Keratinocyte (primary cell): ENCODE measurements at regions not wholly inside any gene's neighbourhood (a gene's known extent, or its start where the extent isn't known, plus 50 kb on each side); places are given as distances from the start of the nearest gene placed in this dataset.

Experiments used
- DNase-seq: peaks from one replicate; pipeline ENCODE4 v3.0.0-alpha.2; 2011; ENCODE audit warnings: low read depth, missing footprints, low spot score
- FAIRE-seq: peaks from 2 replicates; lab custom pipeline; 2011; peaks lifted over from hg19 to GRCh38; lab: Jason Lieb, UNC
- H2AFZ ChIP-seq: 2 replicates; pipeline ENCODE4 v1.6.0; 2012; ENCODE audit warnings: low read length, control low read depth, inconsistent platforms; ENCODE audit not compliant: control insufficient read depth
- H3K27ac ChIP-seq: 2 replicates; pipeline ENCODE4 v1.5.1; 2011; ENCODE audit warnings: low read length; ENCODE audit not compliant: control insufficient read depth, insufficient read depth
- H3K27me3 ChIP-seq: 3 replicates; pipeline ENCODE4 v1.6.0; 2011; ENCODE audit warnings: low read length; ENCODE audit not compliant: control insufficient read depth, insufficient read depth; ENCODE audit errors: extremely low read depth
- H3K36me3 ChIP-seq, 2 experiments: 2 replicates in 1 of 2; 3 replicates in 1 of 2; pipeline ENCODE4 v1.5.1; 2011; ENCODE audit warnings: low read length in 2 of 2, mild to moderate bottlenecking in 1 of 2; ENCODE audit not compliant: control insufficient read depth in 2 of 2, insufficient read depth in 2 of 2; ENCODE audit errors: extremely low read depth in 1 of 2
- H3K4me1 ChIP-seq: 3 replicates; pipeline ENCODE4 v1.5.1; 2011; ENCODE audit warnings: low read length; ENCODE audit not compliant: control insufficient read depth, insufficient read depth; ENCODE audit errors: extremely low read depth
- H3K4me2 ChIP-seq: 3 replicates; pipeline ENCODE4 v1.6.0; 2011; ENCODE audit warnings: low read depth, low read length; ENCODE audit not compliant: control insufficient read depth, insufficient read depth; ENCODE audit errors: extremely low read depth
- H3K4me3 ChIP-seq, 3 experiments: fragments of 200-600 bp in 1 of 3; sonication (generic) in 1 of 3; 2 replicates in 2 of 3; 3 replicates in 1 of 3; pipeline ENCODE4 v1.5.1; 2011 to 2016; ENCODE audit warnings: low read length in 3 of 3, mild to moderate bottlenecking in 3 of 3, control low read depth in 2 of 3, inconsistent platforms in 1 of 3, low read depth in 1 of 3, mixed read lengths in 1 of 3, mixed run types in 1 of 3, moderate library complexity in 1 of 3; ENCODE audit not compliant: control insufficient read depth in 2 of 3, insufficient read depth in 2 of 3; ENCODE audit errors: extremely low read depth in 1 of 3
- H3K79me2 ChIP-seq: 2 replicates; pipeline ENCODE4 v1.6.0; 2012; ENCODE audit warnings: low read length; ENCODE audit not compliant: control insufficient read depth, insufficient read depth
- H3K9ac ChIP-seq: 3 replicates; pipeline ENCODE4 v1.6.0; 2011; ENCODE audit warnings: low read length; ENCODE audit not compliant: control insufficient read depth, insufficient read depth; ENCODE audit errors: extremely low read depth
- H3K9me1 ChIP-seq: 3 replicates; pipeline ENCODE4 v1.6.0; 2011; ENCODE audit warnings: low read length; ENCODE audit not compliant: control insufficient read depth, insufficient read depth; ENCODE audit errors: extremely low read depth
- H3K9me3 ChIP-seq: 2 replicates; pipeline ENCODE4 v1.5.1; 2012; ENCODE audit warnings: low read depth, low read length; ENCODE audit not compliant: control insufficient read depth
- H4K20me1 ChIP-seq: 3 replicates; pipeline ENCODE4 v1.6.0; 2011; ENCODE audit warnings: low read length; ENCODE audit not compliant: control insufficient read depth, insufficient read depth; ENCODE audit errors: extremely low read depth
- CTCF ChIP-seq, 3 experiments: IDR thresholded peaks in 1 of 3; conservative IDR thresholded peaks in 1 of 3; optimal IDR thresholded peaks in 1 of 3; 2 replicates in 2 of 3; 3 replicates in 1 of 3; pipeline versions ENCODE3 to v1.5.1; 2011; ENCODE audit warnings: low read length in 3 of 3, mild to moderate bottlenecking in 3 of 3, moderate library complexity in 2 of 3, control low read depth in 1 of 3, inconsistent platforms in 1 of 3; ENCODE audit not compliant: insufficient read depth in 2 of 3; ENCODE audit errors: extremely low read depth in 1 of 3
- EZH2 ChIP-seq: IDR thresholded peaks from one replicate; pipeline ENCODE4 v1.6.1; 2012; ENCODE audit warnings: inconsistent platforms, mild to moderate bottlenecking, low read length, moderate library complexity
- dilution Hi-C: fragments of 300-500 bp; cut with MboI; formaldehyde crosslinking; loops from one replicate; pipeline ENCODE4 v1.7.0; 2020; ENCODE audit warnings: low sequenced_read_pairs; ENCODE audit not compliant: extremely low pct_ligation_motif_present

GRCh38 chr4:104989371-104989770, 157.3 kb upstream of the TET2 start:
- Histone ChIP-seq H3K27me3 (no peaks in the 10 kb centered on the region), H3K9me3 (no peaks in the 10 kb centered on the region), H3K9ac (no peak overlapping the region), H3K79me2 (no peaks in the 10 kb centered on the region), H3K36me3 (no peaks in the 10 kb centered on the region), H3K27ac (no peak overlapping the region), H4K20me1 (no peaks in the 10 kb centered on the region), H3K4me3 (no peak overlapping the region), H3K4me2 (no peak overlapping the region), H3K9me1 (no peaks in the 10 kb centered on the region), H2AFZ (no peak overlapping the region), H3K4me1 (no peaks in the 10 kb centered on the region)
- no peak for TF ChIP-seq EZH2
- no peak for TF ChIP-seq CTCF (optimal IDR thresholded peaks at IDR 0.05 in 1 of 3, IDR thresholded peaks at IDR 0.05 in 1 of 3, conservative IDR thresholded peaks at IDR 0.05 in 1 of 3; ENCODE audit: extremely low read depth in 1 of 3, insufficient read depth in 2 of 3, low read length in 3 of 3)
- dilution Hi-C loops = no loop called here
- DNase-seq (no peak), FAIRE-seq (no peak)

- TF ChIP-seq EZH2 (no peak), CTCF (optimal IDR thresholded peaks at IDR 0.05 in 1 of 3, IDR thresholded peaks at IDR 0.05 in 1 of 3, conservative IDR thresholded peaks at IDR 0.05 in 1 of 3; ENCODE audit: extremely low read depth in 1 of 3, insufficient read depth in 2 of 3, low read length in 3 of 3) (no peak)
- FAIRE-seq (no peak), DNase-seq (no peak)
- Histone ChIP-seq H3K4me2 (no peak overlapping the region), H3K27me3 (no peaks in the 10 kb centered on the region), H3K9me3 (no peaks in the 10 kb centered on the region), H3K4me1 (no peaks in the 10 kb centered on the region), H3K9me1 (no peaks in the 10 kb centered on the region), H3K27ac (no peak overlapping the region), H2AFZ (no peak overlapping the region), H4K20me1 (no peaks in the 10 kb centered on the region), H3K9ac (no peak overlapping the region), H3K36me3 (no peaks in the 10 kb centered on the region), H3K4me3 (no peak overlapping the region), H3K79me2 (no peaks in the 10 kb centered on the region)
- dilution Hi-C loops = no loop called here
Observed at GRCh38 chr4:105002278-105002677, 144.4 kb upstream of the TET2 start.
